Sigmoid colon (tissue), 4 donors: ENCODE measurements at regions not wholly inside any gene's neighbourhood (a gene's known extent, or its start where the extent isn't known, plus 50 kb on each side); places are given as distances from the start of the nearest gene placed in this dataset.

Experiments used
- POLR2AphosphoS5 ChIP-seq, 4 donors: sonication (generic); formaldehyde crosslinking; IDR thresholded peaks; one replicate each; pipeline ENCODE4 v1.6.1; 2017; ENCODE audit warnings: antibody characterized with exemption in 4 of 4
- TF ChIP-seq, protein P1 (sequence below), 4 experiments: fragments of 450-650 bp in 3 of 4; fragments of 200-600 bp in 1 of 4; IDR thresholded peaks; one replicate each; pipeline ENCODE4 v1.5.1; 2016 to 2019; ENCODE audit warnings: antibody characterized with exemption in 4 of 4, mild to moderate bottlenecking in 3 of 4, moderate library complexity in 2 of 4

- TF ChIP-seq, protein P1, sequence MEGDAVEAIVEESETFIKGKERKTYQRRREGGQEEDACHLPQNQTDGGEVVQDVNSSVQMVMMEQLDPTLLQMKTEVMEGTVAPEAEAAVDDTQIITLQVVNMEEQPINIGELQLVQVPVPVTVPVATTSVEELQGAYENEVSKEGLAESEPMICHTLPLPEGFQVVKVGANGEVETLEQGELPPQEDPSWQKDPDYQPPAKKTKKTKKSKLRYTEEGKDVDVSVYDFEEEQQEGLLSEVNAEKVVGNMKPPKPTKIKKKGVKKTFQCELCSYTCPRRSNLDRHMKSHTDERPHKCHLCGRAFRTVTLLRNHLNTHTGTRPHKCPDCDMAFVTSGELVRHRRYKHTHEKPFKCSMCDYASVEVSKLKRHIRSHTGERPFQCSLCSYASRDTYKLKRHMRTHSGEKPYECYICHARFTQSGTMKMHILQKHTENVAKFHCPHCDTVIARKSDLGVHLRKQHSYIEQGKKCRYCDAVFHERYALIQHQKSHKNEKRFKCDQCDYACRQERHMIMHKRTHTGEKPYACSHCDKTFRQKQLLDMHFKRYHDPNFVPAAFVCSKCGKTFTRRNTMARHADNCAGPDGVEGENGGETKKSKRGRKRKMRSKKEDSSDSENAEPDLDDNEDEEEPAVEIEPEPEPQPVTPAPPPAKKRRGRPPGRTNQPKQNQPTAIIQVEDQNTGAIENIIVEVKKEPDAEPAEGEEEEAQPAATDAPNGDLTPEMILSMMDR (IDR thresholded peaks at IDR 0.05) = no peak
- no peak for TF ChIP-seq POLR2AphosphoS5 (IDR thresholded peaks at IDR 0.05)
Measured at GRCh38 chr4:24368801-24369200, 215.6 kb downstream of the DHX15 start.
